NCI-H2227 (cell line): ENCODE measurements at regions not wholly inside any gene's neighbourhood (a gene's known extent, or its start where the extent isn't known, plus 50 kb on each side); places are given as distances from the start of the nearest gene placed in this dataset.
A peak's percentile ranks its signal among the peaks of the same experiment; 100 is the strongest.

Experiments
- DNase-seq: peaks from one replicate; lab custom pipeline; 2025; ENCODE audit not compliant: unreplicated experiment; lab: John Stamatoyannopoulos, UW

GRCh38 chr15:29919380-29919881, 97.2 kb upstream of the TJP1 start:
- DNase-seq = no peak

- no peak for DNase-seq
Observed at GRCh38 chr15:29917600-29918597, 95.6 kb upstream of the TJP1 start.

GRCh38 chr15:29914511-29914926, 92.3 kb upstream of the TJP1 start:
- DNase-seq = peak; percentile 1

- no peak for DNase-seq
Observed at GRCh38 chr15:29913528-29914135, 91.4 kb upstream of the TJP1 start.

GRCh38 chr15:29911705-29912104, 89.4 kb upstream of the TJP1 start:
- no peak for DNase-seq

GRCh38 chr15:29910068-29910467, 87.8 kb upstream of the TJP1 start:
- no peak for DNase-seq

GRCh38 chr15:29904757-29905417, 82.6 kb upstream of the TJP1 start:
- DNase-seq = no peak

GRCh38 chr15:29903785-29904464, 81.7 kb upstream of the TJP1 start:
- no peak for DNase-seq

- DNase-seq = no peak
Observed at GRCh38 chr15:29903028-29903427, 80.8 kb upstream of the TJP1 start.

GRCh38 chr15:29900237-29901189, 78.2 kb upstream of the TJP1 start:
- DNase-seq = no peak

GRCh38 chr15:29896062-29896461, 73.8 kb upstream of the TJP1 start:
- no peak for DNase-seq

GRCh38 chr15:29891096-29891457, 68.8 kb upstream of the TJP1 start:
- no peak for DNase-seq

- no peak for DNase-seq
Observed at GRCh38 chr15:29890336-29891095, 68.2 kb upstream of the TJP1 start.

- no peak for DNase-seq
Observed at GRCh38 chr15:29889542-29890329, 67.5 kb upstream of the TJP1 start.

- DNase-seq = no peak
Observed at GRCh38 chr15:29888646-29889045, 66.4 kb upstream of the TJP1 start.

- DNase-seq = no peak
Observed at GRCh38 chr15:29887721-29888120, 65.5 kb upstream of the TJP1 start.

GRCh38 chr15:29885183-29885582, 62.9 kb upstream of the TJP1 start:
- DNase-seq = no peak

- DNase-seq = no peak
Observed at GRCh38 chr15:29883126-29883525, 60.9 kb upstream of the TJP1 start.
